Fibroblast of lung (primary cell): ENCODE measurements at regions not wholly inside any gene's neighbourhood (a gene's known extent, or its start where the extent isn't known, plus 50 kb on each side); places are given as distances from the start of the nearest gene placed in this dataset.

ENCODE experiments used
- EZH2 ChIP-seq: IDR thresholded peaks from 2 replicates; pipeline ENCODE4 v1.5.1; 2012; ENCODE audit warnings: low read length, control low read depth, mild to moderate bottlenecking; ENCODE audit errors: missing control alignments
- TF ChIP-seq, protein P1 (sequence below), 2 donors: IDR thresholded peaks in 1 of 2; conservative IDR thresholded peaks in 1 of 2; 1 replicate in 1 of 2; 2 replicates in 1 of 2; pipeline ENCODE4 v1.5.1; 2011 to 2012; ENCODE audit warnings: low read length in 2 of 2, control low read depth in 1 of 2, inconsistent platforms in 1 of 2, low read depth in 1 of 2, mild to moderate bottlenecking in 1 of 2

DNA sequence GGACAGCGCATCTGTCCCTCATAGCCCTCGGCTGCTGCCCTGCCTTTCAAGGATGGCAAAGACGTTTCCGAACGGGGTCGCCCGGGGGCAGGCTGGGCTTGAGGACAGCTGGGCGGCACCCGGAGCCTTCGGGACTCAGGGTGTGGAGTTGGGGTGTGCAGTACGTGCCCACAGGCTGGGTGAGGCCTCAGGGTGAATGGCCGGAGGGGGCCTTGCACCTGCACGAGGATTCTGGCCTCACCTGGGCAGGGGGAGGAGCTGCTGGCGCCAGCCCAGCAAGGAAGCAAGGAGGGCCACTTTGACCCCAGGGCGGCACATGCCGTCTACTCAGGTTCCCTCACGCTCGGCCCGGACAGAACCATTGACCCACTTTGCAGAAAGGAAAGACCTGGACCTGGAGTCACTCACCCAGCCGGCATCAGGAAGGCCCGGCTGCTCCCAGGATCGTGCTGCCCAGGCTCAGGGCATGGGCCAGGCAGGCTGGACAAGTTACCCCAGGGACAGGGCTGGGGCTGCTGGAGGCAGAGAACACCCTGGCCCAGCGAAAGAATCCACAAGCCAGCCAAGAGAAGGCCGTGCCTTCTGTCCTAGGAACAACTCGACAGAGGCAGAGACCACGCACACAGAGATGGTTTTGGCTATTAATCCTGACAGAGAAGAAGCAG lies 65.1 kb upstream of the TTC34 start:
- TF ChIP-seq, protein P1, sequence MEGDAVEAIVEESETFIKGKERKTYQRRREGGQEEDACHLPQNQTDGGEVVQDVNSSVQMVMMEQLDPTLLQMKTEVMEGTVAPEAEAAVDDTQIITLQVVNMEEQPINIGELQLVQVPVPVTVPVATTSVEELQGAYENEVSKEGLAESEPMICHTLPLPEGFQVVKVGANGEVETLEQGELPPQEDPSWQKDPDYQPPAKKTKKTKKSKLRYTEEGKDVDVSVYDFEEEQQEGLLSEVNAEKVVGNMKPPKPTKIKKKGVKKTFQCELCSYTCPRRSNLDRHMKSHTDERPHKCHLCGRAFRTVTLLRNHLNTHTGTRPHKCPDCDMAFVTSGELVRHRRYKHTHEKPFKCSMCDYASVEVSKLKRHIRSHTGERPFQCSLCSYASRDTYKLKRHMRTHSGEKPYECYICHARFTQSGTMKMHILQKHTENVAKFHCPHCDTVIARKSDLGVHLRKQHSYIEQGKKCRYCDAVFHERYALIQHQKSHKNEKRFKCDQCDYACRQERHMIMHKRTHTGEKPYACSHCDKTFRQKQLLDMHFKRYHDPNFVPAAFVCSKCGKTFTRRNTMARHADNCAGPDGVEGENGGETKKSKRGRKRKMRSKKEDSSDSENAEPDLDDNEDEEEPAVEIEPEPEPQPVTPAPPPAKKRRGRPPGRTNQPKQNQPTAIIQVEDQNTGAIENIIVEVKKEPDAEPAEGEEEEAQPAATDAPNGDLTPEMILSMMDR (conservative IDR thresholded peaks at IDR 0.05 in 1 of 2, IDR thresholded peaks at IDR 0.05 in 1 of 2; ENCODE audit: low read depth in 1 of 2, low read length in 2 of 2), result no peak
- no peak for TF ChIP-seq EZH2
